Keratinocyte (primary cell): ENCODE measurements at regions not wholly inside any gene's neighbourhood (a gene's known extent, or its start where the extent isn't known, plus 50 kb on each side); places are given as distances from the start of the nearest gene placed in this dataset.

Experiments used
- DNase-seq: peaks from one replicate; pipeline ENCODE4 v3.0.0-alpha.2; 2011; ENCODE audit warnings: low read depth, missing footprints, low spot score
- FAIRE-seq: peaks from 2 replicates; lab custom pipeline; 2011; peaks lifted over from hg19 to GRCh38; lab: Jason Lieb, UNC
- H2AFZ ChIP-seq: 2 replicates; pipeline ENCODE4 v1.6.0; 2012; ENCODE audit warnings: low read length, control low read depth, inconsistent platforms; ENCODE audit not compliant: control insufficient read depth
- H3K27ac ChIP-seq: 2 replicates; pipeline ENCODE4 v1.5.1; 2011; ENCODE audit warnings: low read length; ENCODE audit not compliant: control insufficient read depth, insufficient read depth
- H3K27me3 ChIP-seq: 3 replicates; pipeline ENCODE4 v1.6.0; 2011; ENCODE audit warnings: low read length; ENCODE audit not compliant: control insufficient read depth, insufficient read depth; ENCODE audit errors: extremely low read depth
- H3K36me3 ChIP-seq, 2 experiments: 2 replicates in 1 of 2; 3 replicates in 1 of 2; pipeline ENCODE4 v1.5.1; 2011; ENCODE audit warnings: low read length in 2 of 2, mild to moderate bottlenecking in 1 of 2; ENCODE audit not compliant: control insufficient read depth in 2 of 2, insufficient read depth in 2 of 2; ENCODE audit errors: extremely low read depth in 1 of 2
- H3K4me1 ChIP-seq: 3 replicates; pipeline ENCODE4 v1.5.1; 2011; ENCODE audit warnings: low read length; ENCODE audit not compliant: control insufficient read depth, insufficient read depth; ENCODE audit errors: extremely low read depth
- H3K4me2 ChIP-seq: 3 replicates; pipeline ENCODE4 v1.6.0; 2011; ENCODE audit warnings: low read depth, low read length; ENCODE audit not compliant: control insufficient read depth, insufficient read depth; ENCODE audit errors: extremely low read depth
- H3K4me3 ChIP-seq, 3 experiments: fragments of 200-600 bp in 1 of 3; sonication (generic) in 1 of 3; 2 replicates in 2 of 3; 3 replicates in 1 of 3; pipeline ENCODE4 v1.5.1; 2011 to 2016; ENCODE audit warnings: low read length in 3 of 3, mild to moderate bottlenecking in 3 of 3, control low read depth in 2 of 3, inconsistent platforms in 1 of 3, low read depth in 1 of 3, mixed read lengths in 1 of 3, mixed run types in 1 of 3, moderate library complexity in 1 of 3; ENCODE audit not compliant: control insufficient read depth in 2 of 3, insufficient read depth in 2 of 3; ENCODE audit errors: extremely low read depth in 1 of 3
- H3K79me2 ChIP-seq: 2 replicates; pipeline ENCODE4 v1.6.0; 2012; ENCODE audit warnings: low read length; ENCODE audit not compliant: control insufficient read depth, insufficient read depth
- H3K9ac ChIP-seq: 3 replicates; pipeline ENCODE4 v1.6.0; 2011; ENCODE audit warnings: low read length; ENCODE audit not compliant: control insufficient read depth, insufficient read depth; ENCODE audit errors: extremely low read depth
- H3K9me1 ChIP-seq: 3 replicates; pipeline ENCODE4 v1.6.0; 2011; ENCODE audit warnings: low read length; ENCODE audit not compliant: control insufficient read depth, insufficient read depth; ENCODE audit errors: extremely low read depth
- H3K9me3 ChIP-seq: 2 replicates; pipeline ENCODE4 v1.5.1; 2012; ENCODE audit warnings: low read depth, low read length; ENCODE audit not compliant: control insufficient read depth
- H4K20me1 ChIP-seq: 3 replicates; pipeline ENCODE4 v1.6.0; 2011; ENCODE audit warnings: low read length; ENCODE audit not compliant: control insufficient read depth, insufficient read depth; ENCODE audit errors: extremely low read depth
- EZH2 ChIP-seq: IDR thresholded peaks from one replicate; pipeline ENCODE4 v1.6.1; 2012; ENCODE audit warnings: inconsistent platforms, mild to moderate bottlenecking, low read length, moderate library complexity
- dilution Hi-C: fragments of 300-500 bp; cut with MboI; formaldehyde crosslinking; loops from one replicate; pipeline ENCODE4 v1.7.0; 2020; ENCODE audit warnings: low sequenced_read_pairs; ENCODE audit not compliant: extremely low pct_ligation_motif_present
- TF ChIP-seq, protein P1 (sequence below), 3 experiments: IDR thresholded peaks in 1 of 3; conservative IDR thresholded peaks in 1 of 3; optimal IDR thresholded peaks in 1 of 3; 2 replicates in 2 of 3; 3 replicates in 1 of 3; pipeline versions ENCODE3 to v1.5.1; 2011; ENCODE audit warnings: low read length in 3 of 3, mild to moderate bottlenecking in 3 of 3, moderate library complexity in 2 of 3, control low read depth in 1 of 3, inconsistent platforms in 1 of 3; ENCODE audit not compliant: insufficient read depth in 2 of 3; ENCODE audit errors: extremely low read depth in 1 of 3

DNA sequence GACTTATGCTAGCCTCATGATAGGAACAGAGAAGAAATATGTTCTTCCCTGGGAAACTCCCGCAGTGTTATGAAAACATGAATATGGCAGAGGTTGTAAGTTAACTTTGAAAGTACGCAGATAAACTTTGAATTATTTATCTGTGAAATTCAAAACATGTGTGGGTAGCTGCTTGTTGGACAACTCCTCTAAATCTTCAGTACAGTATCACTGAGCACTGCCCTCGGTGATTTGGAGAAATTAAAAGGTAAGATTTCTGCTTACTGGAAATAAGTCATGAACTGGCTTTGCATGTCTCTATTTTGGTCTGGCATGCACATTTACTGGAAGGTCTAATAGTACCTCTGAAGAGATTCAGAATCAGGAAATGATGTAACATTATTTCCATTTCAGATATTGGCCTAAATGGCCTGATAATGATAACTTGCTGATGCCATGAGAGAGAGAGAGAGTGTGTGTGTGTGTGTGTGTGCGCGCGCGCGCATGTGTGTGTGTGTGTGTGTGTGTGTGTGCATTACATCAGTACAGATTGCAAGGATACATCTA, 1441.9 kb upstream of the FLRT2 start:
- no peaks in the 10 kb centered on the region for H3K79me2 ChIP-seq
- no peaks in the 10 kb centered on the region for H3K4me1 ChIP-seq
- TF ChIP-seq, protein P1, sequence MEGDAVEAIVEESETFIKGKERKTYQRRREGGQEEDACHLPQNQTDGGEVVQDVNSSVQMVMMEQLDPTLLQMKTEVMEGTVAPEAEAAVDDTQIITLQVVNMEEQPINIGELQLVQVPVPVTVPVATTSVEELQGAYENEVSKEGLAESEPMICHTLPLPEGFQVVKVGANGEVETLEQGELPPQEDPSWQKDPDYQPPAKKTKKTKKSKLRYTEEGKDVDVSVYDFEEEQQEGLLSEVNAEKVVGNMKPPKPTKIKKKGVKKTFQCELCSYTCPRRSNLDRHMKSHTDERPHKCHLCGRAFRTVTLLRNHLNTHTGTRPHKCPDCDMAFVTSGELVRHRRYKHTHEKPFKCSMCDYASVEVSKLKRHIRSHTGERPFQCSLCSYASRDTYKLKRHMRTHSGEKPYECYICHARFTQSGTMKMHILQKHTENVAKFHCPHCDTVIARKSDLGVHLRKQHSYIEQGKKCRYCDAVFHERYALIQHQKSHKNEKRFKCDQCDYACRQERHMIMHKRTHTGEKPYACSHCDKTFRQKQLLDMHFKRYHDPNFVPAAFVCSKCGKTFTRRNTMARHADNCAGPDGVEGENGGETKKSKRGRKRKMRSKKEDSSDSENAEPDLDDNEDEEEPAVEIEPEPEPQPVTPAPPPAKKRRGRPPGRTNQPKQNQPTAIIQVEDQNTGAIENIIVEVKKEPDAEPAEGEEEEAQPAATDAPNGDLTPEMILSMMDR (optimal IDR thresholded peaks at IDR 0.05 in 1 of 3, IDR thresholded peaks at IDR 0.05 in 1 of 3, conservative IDR thresholded peaks at IDR 0.05 in 1 of 3; ENCODE audit: extremely low read depth in 1 of 3, insufficient read depth in 2 of 3, low read length in 3 of 3), result no peak
- TF ChIP-seq EZH2, result no peak
- no peaks in the 10 kb centered on the region for H4K20me1 ChIP-seq
- no peaks in the 10 kb centered on the region for H3K27me3 ChIP-seq
- H3K9me3 ChIP-seq, result no peaks in the 10 kb centered on the region
- H3K9ac ChIP-seq, result no peak overlapping the region
- no peak overlapping the region for H2AFZ ChIP-seq
- DNase-seq (no peak), FAIRE-seq (no peak)
- H3K4me2 ChIP-seq, result no peak overlapping the region
- dilution Hi-C loops, result no loop called here
- no peaks in the 10 kb centered on the region for H3K36me3 ChIP-seq
- H3K27ac ChIP-seq, result no peak overlapping the region
- no peak overlapping the region for H3K4me3 ChIP-seq
- no peaks in the 10 kb centered on the region for H3K9me1 ChIP-seq

DNA sequence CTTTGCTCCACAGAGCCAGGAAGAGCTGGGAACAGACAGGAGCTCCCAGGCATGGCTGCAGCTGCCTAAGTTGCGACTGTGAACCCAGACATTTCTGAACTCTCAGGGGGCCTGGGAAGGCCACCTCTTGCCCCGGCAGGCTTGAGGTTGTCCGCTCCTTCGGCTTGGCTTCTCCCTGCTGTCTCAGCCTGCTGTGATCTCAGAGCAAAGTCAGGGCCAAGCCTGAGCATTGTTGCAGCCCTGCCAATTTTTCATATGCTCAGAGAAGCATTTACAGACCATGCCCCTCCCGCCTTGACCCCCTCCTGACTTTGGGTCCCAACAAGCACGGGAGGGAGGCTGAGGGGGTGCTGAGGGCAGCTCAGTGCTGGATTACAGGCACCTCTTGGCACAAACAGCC, 1439.1 kb upstream of the FLRT2 start:
- H3K27ac ChIP-seq, result no peak overlapping the region
- H3K79me2 ChIP-seq, result no peaks in the 10 kb centered on the region
- H2AFZ ChIP-seq, result no peak overlapping the region
- TF ChIP-seq EZH2, result no peak
- TF ChIP-seq, protein P1 (optimal IDR thresholded peaks at IDR 0.05 in 1 of 3, IDR thresholded peaks at IDR 0.05 in 1 of 3, conservative IDR thresholded peaks at IDR 0.05 in 1 of 3; ENCODE audit: extremely low read depth in 1 of 3, insufficient read depth in 2 of 3, low read length in 3 of 3), result no peak
- no peaks in the 10 kb centered on the region for H3K27me3 ChIP-seq
- H3K9ac ChIP-seq, result no peak overlapping the region
- H3K4me1 ChIP-seq, result no peaks in the 10 kb centered on the region
- H4K20me1 ChIP-seq, result no peaks in the 10 kb centered on the region
- H3K9me3 ChIP-seq, result no peaks in the 10 kb centered on the region
- FAIRE-seq (no peak), DNase-seq (no peak)
- H3K36me3 ChIP-seq, result no peaks in the 10 kb centered on the region
- H3K4me2 ChIP-seq, result no peak overlapping the region
- H3K9me1 ChIP-seq, result no peaks in the 10 kb centered on the region
- dilution Hi-C loops, result no loop called here
- H3K4me3 ChIP-seq, result no peak overlapping the region
